RWPE2 (cell line): ENCODE measurements at regions not wholly inside any gene's neighbourhood (a gene's known extent, or its start where the extent isn't known, plus 50 kb on each side); places are given as distances from the start of the nearest gene placed in this dataset.
A peak's percentile ranks its signal among the peaks of the same experiment; 100 is the strongest.

Experiments
- ATAC-seq: fragments of 200-7000 bp; cut with Tn5 transposase; 3 replicates; pipeline ENCODE4 v1.9.1; 2021; ENCODE audit warnings: low read depth
- DNase-seq: peaks from one replicate; pipeline ENCODE4 v3.0.0-alpha.2; 2020; ENCODE audit warnings: low spot score
- H3K27ac ChIP-seq: fragments of 450-650 bp; 2 replicates; pipeline ENCODE4 v1.5.1; 2017; ENCODE audit warnings: mild to moderate bottlenecking; ENCODE audit not compliant: poor library complexity, severe bottlenecking
- H3K27me3 ChIP-seq: fragments of 250-450 bp; sonication (Bioruptor Pico); 2 replicates; pipeline ENCODE4 v1.5.1; 2021; ENCODE audit warnings: mild to moderate bottlenecking, moderate library complexity; ENCODE audit not compliant: insufficient read depth, poor library complexity, severe bottlenecking
- H3K36me3 ChIP-seq: fragments of 250-450 bp; sonication (Bioruptor Pico); 2 replicates; pipeline ENCODE4 v1.5.1; 2020; ENCODE audit warnings: low read depth, mild to moderate bottlenecking, moderate library complexity
- H3K4me1 ChIP-seq: fragments of 250-450 bp; sonication (Bioruptor Pico); 2 replicates; pipeline ENCODE4 v1.5.1; 2021; ENCODE audit warnings: mild to moderate bottlenecking, moderate library complexity; ENCODE audit not compliant: insufficient read depth, poor library complexity, severe bottlenecking
- H3K4me3 ChIP-seq: fragments of 250-450 bp; sonication (Bioruptor Pico); 2 replicates; pipeline ENCODE4 v1.5.1; 2021; ENCODE audit warnings: mild to moderate bottlenecking, moderate library complexity; ENCODE audit not compliant: severe bottlenecking
- H3K9me3 ChIP-seq: fragments of 250-450 bp; sonication (Bioruptor Pico); 2 replicates; pipeline ENCODE4 v1.5.1; 2021; ENCODE audit warnings: mild to moderate bottlenecking, moderate library complexity; ENCODE audit not compliant: severe bottlenecking
- TF ChIP-seq, protein P1 (sequence below): fragments of 450-650 bp; IDR thresholded peaks from one replicate; pipeline ENCODE4 v1.5.1; 2017; ENCODE audit warnings: mild to moderate bottlenecking, moderate library complexity; ENCODE audit not compliant: poor library complexity, severe bottlenecking

DNA sequence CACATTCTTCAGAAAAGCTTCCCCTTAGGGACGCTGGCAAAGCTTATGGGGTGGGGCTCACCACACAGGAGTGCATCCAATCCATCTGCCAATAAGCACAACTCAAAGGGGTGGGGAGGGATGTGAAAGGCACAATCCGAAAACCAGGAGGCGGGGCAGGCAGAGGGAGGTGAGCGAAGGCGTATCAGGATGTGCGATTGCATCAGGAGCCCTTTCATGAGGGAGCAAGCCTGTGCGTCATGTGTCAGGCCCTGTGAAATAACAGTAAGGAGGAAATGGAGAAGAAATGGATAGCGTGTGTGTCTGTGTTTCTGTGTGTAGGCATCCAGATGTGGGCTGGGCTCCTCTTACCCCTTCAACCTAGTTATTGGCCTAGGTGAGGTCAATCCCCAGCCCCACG, 382.4 kb upstream of the CDH4 start:
- Histone ChIP-seq H3K4me3 (no peak overlapping the region), H3K27ac (no peak overlapping the region), H3K9me3 (no peaks in the 10 kb centered on the region), H3K27me3 (peaks cover 74% of the 10 kb centered on the region), H3K36me3 (no peaks in the 10 kb centered on the region), H3K4me1 (no peaks in the 10 kb centered on the region)
- no peak for DNase-seq
- peak; percentile 65 for ATAC-seq
- TF ChIP-seq, protein P1, sequence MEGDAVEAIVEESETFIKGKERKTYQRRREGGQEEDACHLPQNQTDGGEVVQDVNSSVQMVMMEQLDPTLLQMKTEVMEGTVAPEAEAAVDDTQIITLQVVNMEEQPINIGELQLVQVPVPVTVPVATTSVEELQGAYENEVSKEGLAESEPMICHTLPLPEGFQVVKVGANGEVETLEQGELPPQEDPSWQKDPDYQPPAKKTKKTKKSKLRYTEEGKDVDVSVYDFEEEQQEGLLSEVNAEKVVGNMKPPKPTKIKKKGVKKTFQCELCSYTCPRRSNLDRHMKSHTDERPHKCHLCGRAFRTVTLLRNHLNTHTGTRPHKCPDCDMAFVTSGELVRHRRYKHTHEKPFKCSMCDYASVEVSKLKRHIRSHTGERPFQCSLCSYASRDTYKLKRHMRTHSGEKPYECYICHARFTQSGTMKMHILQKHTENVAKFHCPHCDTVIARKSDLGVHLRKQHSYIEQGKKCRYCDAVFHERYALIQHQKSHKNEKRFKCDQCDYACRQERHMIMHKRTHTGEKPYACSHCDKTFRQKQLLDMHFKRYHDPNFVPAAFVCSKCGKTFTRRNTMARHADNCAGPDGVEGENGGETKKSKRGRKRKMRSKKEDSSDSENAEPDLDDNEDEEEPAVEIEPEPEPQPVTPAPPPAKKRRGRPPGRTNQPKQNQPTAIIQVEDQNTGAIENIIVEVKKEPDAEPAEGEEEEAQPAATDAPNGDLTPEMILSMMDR, result no peak

GRCh38 chr20:60870040-60870439, 382.0 kb upstream of the CDH4 start:
- H3K4me1 ChIP-seq, result no peaks in the 10 kb centered on the region
- DNase-seq, result no peak
- H3K9me3 ChIP-seq, result no peaks in the 10 kb centered on the region
- H3K27ac ChIP-seq, result no peak overlapping the region
- no peak overlapping the region for H3K4me3 ChIP-seq
- H3K36me3 ChIP-seq, result no peaks in the 10 kb centered on the region
- ATAC-seq, result no peak
- peaks cover 74% of the 10 kb centered on the region for H3K27me3 ChIP-seq
- TF ChIP-seq, protein P1, result no peak

DNA sequence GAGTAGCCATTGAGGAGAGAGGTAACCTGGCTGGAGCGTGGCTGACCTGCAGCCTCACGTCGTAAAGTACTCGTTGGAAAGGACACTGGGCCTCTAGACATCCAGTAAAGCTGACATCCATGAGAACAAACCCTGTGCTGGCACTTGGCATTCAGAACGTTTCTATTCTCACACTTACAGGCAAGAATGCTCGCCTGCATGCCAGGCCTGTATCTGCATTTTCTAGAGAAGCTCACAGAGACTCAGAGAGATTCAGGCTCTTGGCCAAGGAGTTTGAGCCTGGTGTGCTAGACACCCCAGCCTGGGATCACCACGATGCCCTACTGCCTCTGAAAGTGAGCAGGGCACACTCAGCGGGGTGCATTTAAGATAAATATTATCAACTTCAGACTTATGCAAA, 379.8 kb upstream of the CDH4 start:
- DNase-seq (no peak), ATAC-seq (no peak)
- Histone ChIP-seq H3K27ac (no peak overlapping the region), H3K4me3 (no peak overlapping the region), H3K4me1 (peaks cover 3% of the 10 kb centered on the region), H3K9me3 (no peaks in the 10 kb centered on the region), H3K27me3 (peaks cover 57% of the 10 kb centered on the region), H3K36me3 (no peaks in the 10 kb centered on the region)
- TF ChIP-seq, protein P1, result no peak

GRCh38 chr20:60877071-60877857, 374.8 kb upstream of the CDH4 start:
- TF ChIP-seq, protein P1, result no peak
- DNase-seq, result no peak

DNA sequence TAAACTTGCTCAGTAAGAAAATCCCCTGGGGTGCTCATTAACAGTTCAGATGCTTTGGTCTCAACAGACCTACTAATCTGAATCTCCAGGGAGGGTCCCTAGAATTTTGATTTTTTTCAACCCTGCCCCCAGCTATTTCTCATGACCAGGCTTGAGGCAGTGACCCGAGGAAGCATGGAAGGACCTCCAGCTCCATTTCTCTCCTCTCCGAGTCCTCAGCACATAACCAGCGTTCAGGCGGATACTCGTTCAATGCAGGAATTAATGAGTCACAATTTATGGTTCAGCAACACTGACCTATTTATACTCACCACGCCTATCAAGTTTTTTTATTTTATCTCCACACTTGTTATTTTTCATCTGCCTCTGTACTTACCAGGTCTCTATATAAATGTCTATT, 369.2 kb upstream of the CDH4 start:
- Histone ChIP-seq H3K4me1 (no peaks in the 10 kb centered on the region), H3K4me3 (no peak overlapping the region), H3K9me3 (no peaks in the 10 kb centered on the region), H3K27me3 (peaks cover 100% of the 10 kb centered on the region), H3K36me3 (no peaks in the 10 kb centered on the region), H3K27ac (no peak overlapping the region)
- peak; percentile 78 for ATAC-seq
- no peak for DNase-seq
- TF ChIP-seq, protein P1, result no peak

More at GRCh38 chr20:60877071-60877857, 374.8 kb upstream of the CDH4 start:
- ATAC-seq, result no peak
- peaks cover 68% of the 10 kb centered on the region for H3K27me3 ChIP-seq
- no peaks in the 10 kb centered on the region for H3K9me3 ChIP-seq
- no peak overlapping the region for H3K4me3 ChIP-seq
- no peaks in the 10 kb centered on the region for H3K36me3 ChIP-seq
- H3K27ac ChIP-seq, result no peak overlapping the region
- peaks cover 3% of the 10 kb centered on the region for H3K4me1 ChIP-seq
